ENCODE measurements at regions not wholly inside any gene's neighbourhood (a gene's known extent, or its start where the extent isn't known, plus 50 kb on each side); places are given as distances from the start of the nearest gene placed in this dataset.
"Not testable (repeated sequence)": the region's sequence is repeated elsewhere in the genome, so short reads cannot be mapped to it uniquely, and the experiment has no call there.

DNA sequence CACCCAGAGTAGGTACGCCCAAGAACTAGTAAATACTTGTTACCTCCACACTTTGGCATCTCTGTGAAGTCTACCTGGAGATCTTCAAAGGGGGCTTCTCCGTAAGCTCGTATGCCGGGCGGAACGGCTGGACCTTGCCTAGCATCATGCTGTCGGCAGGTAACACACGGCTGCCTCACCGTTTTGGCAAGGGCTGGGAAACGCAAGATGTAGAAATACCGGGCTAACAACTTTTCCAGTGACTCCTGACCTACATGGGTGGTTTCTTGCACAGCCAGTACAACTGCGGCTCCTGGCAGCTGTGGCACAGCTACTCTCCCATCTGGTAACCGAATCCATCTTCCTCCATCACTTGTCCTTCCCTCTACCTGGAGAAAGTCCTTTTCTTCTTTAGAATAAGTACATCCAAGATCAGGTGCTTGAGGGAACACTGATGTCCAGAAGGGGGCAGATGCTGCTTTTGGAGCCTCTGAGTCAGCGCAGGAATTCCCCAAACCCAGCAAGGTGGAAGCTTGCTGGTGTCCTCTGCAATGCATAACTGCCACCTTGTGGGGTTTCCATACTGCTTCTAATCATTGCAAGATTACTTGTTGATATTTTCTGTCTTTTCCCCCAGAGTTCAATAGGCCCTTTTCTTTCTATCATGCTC, 59.7 kb upstream of the FRG2C start:
- not testable (repeated sequence) for DNase-seq (ENCODE audit: low read depth)

DNA sequence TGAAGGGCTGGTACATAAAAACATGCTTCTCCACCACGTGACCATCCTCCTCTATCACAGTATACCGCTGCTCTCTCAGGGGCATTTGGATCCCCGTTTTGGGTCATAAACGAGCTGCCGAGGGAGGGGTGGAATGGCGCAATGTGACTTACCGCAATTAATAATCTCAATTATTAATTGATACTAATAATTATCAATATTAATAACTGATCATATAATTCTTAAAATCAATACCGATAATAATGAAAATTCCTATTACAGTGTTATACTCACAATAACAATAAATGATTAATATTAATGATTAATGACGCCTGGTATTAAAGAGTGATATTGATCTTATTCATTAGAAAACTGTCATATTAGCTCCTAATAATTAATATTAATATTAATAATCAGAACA, 56.1 kb upstream of the FRG2C start:
- not testable (repeated sequence) for DNase-seq (ENCODE audit: low read depth)

DNA sequence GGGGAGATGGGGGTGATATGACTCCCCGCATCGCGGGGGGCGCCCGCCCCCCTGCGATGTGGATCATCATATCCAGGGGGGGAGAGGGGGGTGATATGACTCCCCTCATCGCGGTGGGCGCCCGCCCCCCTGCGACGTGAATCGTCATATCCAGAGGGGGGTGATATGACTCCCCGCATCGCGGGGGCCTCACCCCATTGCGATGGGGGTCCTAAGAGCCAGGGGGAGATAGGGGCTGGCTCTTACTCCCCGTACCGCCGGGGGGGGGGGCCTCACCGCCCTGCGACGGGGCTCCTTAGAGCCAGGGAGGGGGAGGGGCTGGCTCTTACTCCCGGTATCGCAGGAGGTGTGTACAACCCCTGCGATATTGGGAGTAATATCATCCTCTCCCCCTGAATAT, 54.5 kb upstream of the FRG2C start:
- not testable (repeated sequence) for DNase-seq (ENCODE audit: low read depth)

DNA sequence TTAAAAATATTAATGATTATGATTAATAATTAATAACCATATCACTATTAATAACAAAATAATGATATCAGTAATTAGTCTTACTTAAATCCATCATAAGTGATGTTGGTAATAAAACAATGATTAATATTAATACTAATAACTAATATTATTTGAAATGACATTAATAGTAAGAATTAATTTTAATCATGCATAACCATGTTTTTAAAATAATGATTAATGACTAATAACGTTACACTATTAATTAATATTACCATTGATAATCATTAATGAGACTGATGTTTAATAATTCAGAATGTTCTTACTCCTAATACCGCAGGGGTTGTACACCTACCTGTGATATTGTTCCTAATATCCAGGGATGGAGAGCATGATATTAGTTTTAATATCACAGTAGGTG, 53.4 kb upstream of the FRG2C start:
- no peak for DNase-seq (ENCODE audit: low read depth)

DNA sequence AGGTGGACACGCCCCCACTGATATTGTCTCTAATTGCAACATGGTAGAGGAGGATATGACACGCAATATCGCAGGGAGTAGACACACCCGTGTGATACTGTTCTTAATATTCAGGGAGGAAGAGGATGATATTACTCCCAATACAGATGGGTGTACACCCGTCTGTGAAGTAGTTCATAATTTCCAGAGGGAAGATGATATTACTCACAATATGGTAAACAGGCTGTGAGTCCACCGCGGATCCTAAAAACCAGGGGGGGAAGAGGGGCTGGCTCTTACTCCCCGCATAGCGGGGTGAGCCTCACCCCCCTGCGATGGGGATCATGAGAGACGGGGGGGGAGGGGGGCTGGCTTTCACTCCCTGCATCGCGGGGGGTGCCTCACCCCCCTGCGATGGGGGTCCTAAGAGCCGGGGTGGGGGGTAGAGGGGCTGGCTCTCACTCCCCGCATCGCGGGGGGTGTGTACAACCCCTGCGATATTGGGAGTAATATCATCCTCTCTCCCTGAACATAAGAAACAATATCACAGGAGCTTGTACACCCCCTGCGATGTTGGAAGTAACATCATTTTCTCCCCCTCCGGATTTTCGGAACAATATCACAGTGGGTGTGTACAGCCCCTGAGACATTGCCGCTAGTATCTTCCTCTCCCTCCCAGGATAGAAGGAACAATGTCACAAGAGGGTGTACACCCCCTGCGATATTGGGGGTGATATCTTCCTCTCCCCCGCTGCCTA, 52.2 kb upstream of the FRG2C start:
- DNase-seq (ENCODE audit: low read depth), result not testable (repeated sequence)
